PC-3 (cell line): ENCODE measurements at regions not wholly inside any gene's neighbourhood (a gene's known extent, or its start where the extent isn't known, plus 50 kb on each side); places are given as distances from the start of the nearest gene placed in this dataset.

Source experiments
- EZH2 ChIP-seq: fragments of 300-600 bp; sonication (generic); IDR thresholded peaks from one replicate; pipeline ENCODE4 v1.6.1; 2017; ENCODE audit warnings: antibody characterized with exemption, mild to moderate bottlenecking, low read length; ENCODE audit not compliant: unreplicated experiment
- TF ChIP-seq, protein P1 (sequence below): fragments of 300-600 bp; sonication (generic); conservative IDR thresholded peaks from 2 replicates; pipeline ENCODE4 v1.5.1; 2017; ENCODE audit warnings: antibody characterized with exemption, low read depth, mild to moderate bottlenecking, low read length

- no peak for TF ChIP-seq EZH2
- TF ChIP-seq, protein P1, sequence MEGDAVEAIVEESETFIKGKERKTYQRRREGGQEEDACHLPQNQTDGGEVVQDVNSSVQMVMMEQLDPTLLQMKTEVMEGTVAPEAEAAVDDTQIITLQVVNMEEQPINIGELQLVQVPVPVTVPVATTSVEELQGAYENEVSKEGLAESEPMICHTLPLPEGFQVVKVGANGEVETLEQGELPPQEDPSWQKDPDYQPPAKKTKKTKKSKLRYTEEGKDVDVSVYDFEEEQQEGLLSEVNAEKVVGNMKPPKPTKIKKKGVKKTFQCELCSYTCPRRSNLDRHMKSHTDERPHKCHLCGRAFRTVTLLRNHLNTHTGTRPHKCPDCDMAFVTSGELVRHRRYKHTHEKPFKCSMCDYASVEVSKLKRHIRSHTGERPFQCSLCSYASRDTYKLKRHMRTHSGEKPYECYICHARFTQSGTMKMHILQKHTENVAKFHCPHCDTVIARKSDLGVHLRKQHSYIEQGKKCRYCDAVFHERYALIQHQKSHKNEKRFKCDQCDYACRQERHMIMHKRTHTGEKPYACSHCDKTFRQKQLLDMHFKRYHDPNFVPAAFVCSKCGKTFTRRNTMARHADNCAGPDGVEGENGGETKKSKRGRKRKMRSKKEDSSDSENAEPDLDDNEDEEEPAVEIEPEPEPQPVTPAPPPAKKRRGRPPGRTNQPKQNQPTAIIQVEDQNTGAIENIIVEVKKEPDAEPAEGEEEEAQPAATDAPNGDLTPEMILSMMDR = peak; percentile 42
These were observed 90.5 kb downstream of the NPIPB11 start for GRCh38 chr16:29315916-29316517.
